ENCODE measurements at regions not wholly inside any gene's neighbourhood (a gene's known extent, or its start where the extent isn't known, plus 50 kb on each side); places are given as distances from the start of the nearest gene placed in this dataset.

- no peaks in the 10 kb centered on the region; the same call in 1 of the 2 replicates for H3K36me3 ChIP-seq (ENCODE audit: control insufficient read depth, insufficient read depth, low read length)
- Mint-ChIP-seq H3K9me3 (ENCODE audit: unreplicated experiment) (peaks cover 29% of the 10 kb centered on the region), H3K27me3 (ENCODE audit: insufficient read depth, unreplicated experiment) (no peaks in the 10 kb centered on the region), H3K27ac (ENCODE audit: unreplicated experiment) (no peak overlapping the region), H3K36me3 (ENCODE audit: insufficient read depth, unreplicated experiment) (no peaks in the 10 kb centered on the region), H3K4me3 (ENCODE audit: unreplicated experiment) (no peak overlapping the region), H3K4me1 (ENCODE audit: low read depth, unreplicated experiment) (no peaks in the 10 kb centered on the region)
- no TSS peak for BruUV-seq (replicated peaks)
- no peak overlapping the region for H3K4me3 ChIP-seq (ENCODE audit: low read depth, low read length)
- no peak for DNase-seq
- POLR2A ChIA-PET, result no interaction called here
- intact Hi-C loops (cut with micrococcal nuclease; ENCODE audit: unreplicated experiment), result no loop called here
- no peaks in the 10 kb centered on the region for H3K27me3 ChIP-seq (replicated peaks; ENCODE audit: control insufficient read depth, insufficient read depth, low read length)
- CTCF ChIA-PET, result no interaction called here
- H3K9me3 ChIP-seq, result peaks cover 14% of the 10 kb centered on the region
- no peaks in the 10 kb centered on the region for H3K4me1 ChIP-seq
- no peak for TF ChIP-seq CTCF (IDR thresholded peaks at IDR 0.05; ENCODE audit: insufficient read depth in 1 of 2, low read depth in 1 of 2, low read length in 1 of 2, severe bottlenecking in 1 of 2, unreplicated experiment in 1 of 2)
These were observed 240.9 kb upstream of the ADAMTS9 start for GRCh38 chr3:64928683-64929082.

- CTCF ChIA-PET, result no interaction called here
- Histone ChIP-seq H3K4me1 (no peaks in the 10 kb centered on the region), H3K4me3 (ENCODE audit: low read depth, low read length) (no peak overlapping the region), H3K36me3 (ENCODE audit: control insufficient read depth, insufficient read depth, low read length) (no peaks in the 10 kb centered on the region; the same call in 1 of the 2 replicates), H3K27me3 (replicated peaks; ENCODE audit: control insufficient read depth, insufficient read depth, low read length) (no peaks in the 10 kb centered on the region), H3K9me3 (peaks cover 7% of the 10 kb centered on the region)
- POLR2A ChIA-PET, result no interaction called here
- TF ChIP-seq CTCF (IDR thresholded peaks at IDR 0.05; ENCODE audit: insufficient read depth in 1 of 2, low read depth in 1 of 2, low read length in 1 of 2, severe bottlenecking in 1 of 2, unreplicated experiment in 1 of 2), result no peak
- no TSS peak for BruUV-seq (replicated peaks)
- H3K27ac Mint-ChIP-seq (ENCODE audit: unreplicated experiment), result no peak overlapping the region
- no peak overlapping the region for H3K4me3 Mint-ChIP-seq (ENCODE audit: unreplicated experiment)
- intact Hi-C loops (cut with micrococcal nuclease; ENCODE audit: unreplicated experiment), result no loop called here
- H3K27me3 Mint-ChIP-seq (ENCODE audit: insufficient read depth, unreplicated experiment), result no peaks in the 10 kb centered on the region
- H3K9me3 Mint-ChIP-seq (ENCODE audit: unreplicated experiment), result peaks cover 22% of the 10 kb centered on the region
- no peaks in the 10 kb centered on the region for H3K36me3 Mint-ChIP-seq (ENCODE audit: insufficient read depth, unreplicated experiment)
- H3K4me1 Mint-ChIP-seq (ENCODE audit: low read depth, unreplicated experiment), result no peaks in the 10 kb centered on the region
- no peak for DNase-seq
These were observed 239.9 kb upstream of the ADAMTS9 start for GRCh38 chr3:64927689-64928088.

GRCh38 chr3:64925575-64925974 is 237.8 kb upstream of the ADAMTS9 start:
- no TSS peak for BruUV-seq (replicated peaks)
- Mint-ChIP-seq H3K36me3 (ENCODE audit: insufficient read depth, unreplicated experiment) (no peaks in the 10 kb centered on the region), H3K27ac (ENCODE audit: unreplicated experiment) (no peak overlapping the region), H3K4me3 (ENCODE audit: unreplicated experiment) (no peak overlapping the region), H3K27me3 (ENCODE audit: insufficient read depth, unreplicated experiment) (no peaks in the 10 kb centered on the region), H3K4me1 (ENCODE audit: low read depth, unreplicated experiment) (no peaks in the 10 kb centered on the region), H3K9me3 (ENCODE audit: unreplicated experiment) (peaks cover under 1% of the 10 kb centered on the region)
- ChIA-PET POLR2A (no interaction called here), CTCF (no interaction called here)
- TF ChIP-seq CTCF (IDR thresholded peaks at IDR 0.05; ENCODE audit: insufficient read depth in 1 of 2, low read depth in 1 of 2, low read length in 1 of 2, severe bottlenecking in 1 of 2, unreplicated experiment in 1 of 2), result no peak
- Histone ChIP-seq H3K9me3 (no peaks in the 10 kb centered on the region), H3K36me3 (ENCODE audit: control insufficient read depth, insufficient read depth, low read length) (no peaks in the 10 kb centered on the region), H3K4me1 (no peaks in the 10 kb centered on the region), H3K27me3 (replicated peaks; ENCODE audit: control insufficient read depth, insufficient read depth, low read length) (no peaks in the 10 kb centered on the region), H3K4me3 (ENCODE audit: low read depth, low read length) (no peak overlapping the region)
- DNase-seq, result no peak
- intact Hi-C loops (cut with micrococcal nuclease; ENCODE audit: unreplicated experiment), result no loop called here

All from Caco-2 (cell line).